ENCODE measurements at regions not wholly inside any gene's neighbourhood (a gene's known extent, or its start where the extent isn't known, plus 50 kb on each side); places are given as distances from the start of the nearest gene placed in this dataset.

GRCh38 chr19:31413353-31413752 lies 64.1 kb upstream of the TSHZ3 start:
- no peaks in the 10 kb centered on the region for H3K36me3 ChIP-seq (ENCODE audit: control insufficient read depth in 2 of 3, insufficient read depth in 3 of 3, low read length in 3 of 3)
- H3K9me3 ChIP-seq (ENCODE audit: control insufficient read depth in 2 of 3, insufficient read depth in 1 of 3, low read length in 3 of 3) = no peaks in the 10 kb centered on the region
- FAIRE-seq (no peak), DNase-seq (no peak)
- H3K27ac ChIP-seq (ENCODE audit: low read depth in 2 of 2, low read length in 2 of 2) = no peak overlapping the region
- H3K4me1 ChIP-seq (ENCODE audit: control insufficient read depth in 2 of 3, insufficient read depth in 2 of 3, low read depth in 1 of 3, low read length in 3 of 3) = no peaks in the 10 kb centered on the region
- no peak overlapping the region for H3K4me3 ChIP-seq (ENCODE audit: low read length in 3 of 3)
- no peaks in the 10 kb centered on the region for H3K27me3 ChIP-seq (ENCODE audit: control insufficient read depth, insufficient read depth, low read length)
- no peak for TF ChIP-seq CTCF (IDR thresholded peaks at IDR 0.05; ENCODE audit: borderline replicate concordance, extremely low read depth, insufficient read depth)
- no peak overlapping the region for H3K9ac ChIP-seq (ENCODE audit: low read length in 3 of 3)
- intact Hi-C loops (cut with DNase I) = no loop called here

- intact Hi-C loops (cut with DNase I) = no loop called here
- Histone ChIP-seq H3K4me1 (ENCODE audit: control insufficient read depth in 2 of 3, insufficient read depth in 2 of 3, low read depth in 1 of 3, low read length in 3 of 3) (no peaks in the 10 kb centered on the region), H3K36me3 (ENCODE audit: control insufficient read depth in 2 of 3, insufficient read depth in 3 of 3, low read length in 3 of 3) (no peaks in the 10 kb centered on the region), H3K9ac (ENCODE audit: low read length in 3 of 3) (no peak overlapping the region), H3K27me3 (ENCODE audit: control insufficient read depth, insufficient read depth, low read length) (no peaks in the 10 kb centered on the region), H3K9me3 (ENCODE audit: control insufficient read depth in 2 of 3, insufficient read depth in 1 of 3, low read length in 3 of 3) (no peaks in the 10 kb centered on the region), H3K4me3 (ENCODE audit: low read length in 3 of 3) (no peak overlapping the region), H3K27ac (ENCODE audit: low read depth in 2 of 2, low read length in 2 of 2) (no peak overlapping the region)
- FAIRE-seq = no peak
- TF ChIP-seq CTCF (IDR thresholded peaks at IDR 0.05; ENCODE audit: borderline replicate concordance, extremely low read depth, insufficient read depth) = no peak
- DNase-seq = no peak
Measured at GRCh38 chr19:31415322-31415721, 66.1 kb upstream of the TSHZ3 start.

- intact Hi-C loops (cut with DNase I) = no loop called here
- H3K27me3 ChIP-seq (ENCODE audit: control insufficient read depth, insufficient read depth, low read length) = no peaks in the 10 kb centered on the region
- H3K4me1 ChIP-seq (ENCODE audit: control insufficient read depth in 2 of 3, insufficient read depth in 2 of 3, low read depth in 1 of 3, low read length in 3 of 3) = no peaks in the 10 kb centered on the region
- FAIRE-seq (no peak), DNase-seq (no peak)
- H3K27ac ChIP-seq (ENCODE audit: low read depth in 2 of 2, low read length in 2 of 2) = no peak overlapping the region
- no peaks in the 10 kb centered on the region for H3K9me3 ChIP-seq (ENCODE audit: control insufficient read depth in 2 of 3, insufficient read depth in 1 of 3, low read length in 3 of 3)
- no peak overlapping the region for H3K4me3 ChIP-seq (ENCODE audit: low read length in 3 of 3)
- H3K9ac ChIP-seq (ENCODE audit: low read length in 3 of 3) = no peak overlapping the region
- no peaks in the 10 kb centered on the region for H3K36me3 ChIP-seq (ENCODE audit: control insufficient read depth in 2 of 3, insufficient read depth in 3 of 3, low read length in 3 of 3)
- no peak for TF ChIP-seq CTCF (IDR thresholded peaks at IDR 0.05; ENCODE audit: borderline replicate concordance, extremely low read depth, insufficient read depth)
Measured at GRCh38 chr19:31416548-31416947, 67.3 kb upstream of the TSHZ3 start.

- no peak for TF ChIP-seq CTCF (IDR thresholded peaks at IDR 0.05; ENCODE audit: borderline replicate concordance, extremely low read depth, insufficient read depth)
Measured at GRCh38 chr19:31418055-31418454, 68.8 kb upstream of the TSHZ3 start.

More at GRCh38 chr19:31418055-31418454, 68.8 kb upstream of the TSHZ3 start:
- no peak for DNase-seq
- no peak overlapping the region for H3K27ac ChIP-seq (ENCODE audit: low read depth in 2 of 2, low read length in 2 of 2)
- no peak for FAIRE-seq
- no peaks in the 10 kb centered on the region for H3K27me3 ChIP-seq (ENCODE audit: control insufficient read depth, insufficient read depth, low read length)
- H3K4me3 ChIP-seq (ENCODE audit: low read length in 3 of 3) = no peak overlapping the region
- H3K36me3 ChIP-seq (ENCODE audit: control insufficient read depth in 2 of 3, insufficient read depth in 3 of 3, low read length in 3 of 3) = no peaks in the 10 kb centered on the region
- H3K9ac ChIP-seq (ENCODE audit: low read length in 3 of 3) = no peak overlapping the region
- no peaks in the 10 kb centered on the region for H3K9me3 ChIP-seq (ENCODE audit: control insufficient read depth in 2 of 3, insufficient read depth in 1 of 3, low read length in 3 of 3)
- intact Hi-C loops (cut with DNase I) = no loop called here
- no peaks in the 10 kb centered on the region for H3K4me1 ChIP-seq (ENCODE audit: control insufficient read depth in 2 of 3, insufficient read depth in 2 of 3, low read depth in 1 of 3, low read length in 3 of 3)

Data from kidney (tissue), 13 donors.